ENCODE measurements at regions not wholly inside any gene's neighbourhood (a gene's known extent, or its start where the extent isn't known, plus 50 kb on each side); places are given as distances from the start of the nearest gene placed in this dataset.

GRCh38 chr3:74119221-74119620 is 494.5 kb upstream of the PDZRN3 start:
- no peak for TF ChIP-seq RAD21 (IDR thresholded peaks at IDR 0.05; ENCODE audit: low read depth)
- TF ChIP-seq CEBPB (IDR thresholded peaks at IDR 0.05): no peak

Measured in Ishikawa (cell line).